Ascending aorta (tissue), 2 donors: ENCODE measurements at regions not wholly inside any gene's neighbourhood (a gene's known extent, or its start where the extent isn't known, plus 50 kb on each side); places are given as distances from the start of the nearest gene placed in this dataset.

Experiments
- DNase-seq, 2 donors: peaks; one replicate each; pipeline ENCODE4 v3.0.0-alpha.2; 2019; ENCODE audit warnings: low spot score in 2 of 2
- H3K27ac ChIP-seq, 2 donors: fragments of 200-600 bp; sonication (generic); one replicate each; pipeline ENCODE4 v1.5.1; 2016 to 2017; ENCODE audit warnings: mild to moderate bottlenecking in 1 of 2
- H3K27me3 ChIP-seq: fragments of 200-600 bp; sonication (generic); one replicate; pipeline ENCODE4 v1.5.1; 2017
- H3K36me3 ChIP-seq, 2 donors: fragments of 200-600 bp; sonication (generic); one replicate each; pipeline ENCODE4 v1.5.1; 2016
- H3K4me1 ChIP-seq, 2 donors: fragments of 200-600 bp; sonication (generic); one replicate each; pipeline ENCODE4 v1.5.1; 2016 to 2017; ENCODE audit warnings: mild to moderate bottlenecking in 1 of 2
- H3K4me3 ChIP-seq, 2 donors: fragments of 200-600 bp; sonication (generic); one replicate each; pipeline ENCODE4 v1.5.1; 2016 to 2017; ENCODE audit warnings: mild to moderate bottlenecking in 1 of 2
- H3K9me3 ChIP-seq, 2 donors: fragments of 200-600 bp; sonication (generic); one replicate each; pipeline ENCODE4 v1.5.1; 2016
- intact Hi-C: fragments of 100-400 bp; cut with DNase I; formaldehyde crosslinking; loops from one replicate; pipeline ENCODE4 v1.15.1; 2023
- TF ChIP-seq, protein P1 (sequence below), 3 experiments: fragments of 200-600 bp in 2 of 3; fragments of 450-650 bp in 1 of 3; sonication (generic) in 2 of 3; IDR thresholded peaks; one replicate each; pipeline ENCODE4 v1.5.1; 2016 to 2019; ENCODE audit warnings: antibody characterized with exemption in 3 of 3, mild to moderate bottlenecking in 1 of 3, moderate library complexity in 1 of 3

- Histone ChIP-seq H3K4me1 (peaks cover 0 to 16% of the 10 kb centered on the region in 2 donors), H3K4me3 (peak overlapping the region; percentile 41 to 66), H3K36me3 (no peaks in the 10 kb centered on the region), H3K27ac (peak overlapping the region; percentile 86 to 90), H3K27me3 (no peaks in the 10 kb centered on the region), H3K9me3 (no peaks in the 10 kb centered on the region)
- intact Hi-C loops, result loop anchor here (5.0 kb wide), 3 partner anchors 131 to 401 kb away; no protein-coding TSS in a partner anchor
- TF ChIP-seq, protein P1, sequence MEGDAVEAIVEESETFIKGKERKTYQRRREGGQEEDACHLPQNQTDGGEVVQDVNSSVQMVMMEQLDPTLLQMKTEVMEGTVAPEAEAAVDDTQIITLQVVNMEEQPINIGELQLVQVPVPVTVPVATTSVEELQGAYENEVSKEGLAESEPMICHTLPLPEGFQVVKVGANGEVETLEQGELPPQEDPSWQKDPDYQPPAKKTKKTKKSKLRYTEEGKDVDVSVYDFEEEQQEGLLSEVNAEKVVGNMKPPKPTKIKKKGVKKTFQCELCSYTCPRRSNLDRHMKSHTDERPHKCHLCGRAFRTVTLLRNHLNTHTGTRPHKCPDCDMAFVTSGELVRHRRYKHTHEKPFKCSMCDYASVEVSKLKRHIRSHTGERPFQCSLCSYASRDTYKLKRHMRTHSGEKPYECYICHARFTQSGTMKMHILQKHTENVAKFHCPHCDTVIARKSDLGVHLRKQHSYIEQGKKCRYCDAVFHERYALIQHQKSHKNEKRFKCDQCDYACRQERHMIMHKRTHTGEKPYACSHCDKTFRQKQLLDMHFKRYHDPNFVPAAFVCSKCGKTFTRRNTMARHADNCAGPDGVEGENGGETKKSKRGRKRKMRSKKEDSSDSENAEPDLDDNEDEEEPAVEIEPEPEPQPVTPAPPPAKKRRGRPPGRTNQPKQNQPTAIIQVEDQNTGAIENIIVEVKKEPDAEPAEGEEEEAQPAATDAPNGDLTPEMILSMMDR (IDR thresholded peaks at IDR 0.05), result no peak
- no peak for DNase-seq
These were observed 253.6 kb downstream of the C16orf95 start for GRCh38 chr16:87063543-87063942.

- no peak for DNase-seq
- Histone ChIP-seq H3K4me1 (peaks cover 0 to 16% of the 10 kb centered on the region in 2 donors), H3K27ac (peak overlapping the region; percentile 86 to 90), H3K36me3 (no peaks in the 10 kb centered on the region), H3K9me3 (no peaks in the 10 kb centered on the region), H3K4me3 (peak overlapping the region; percentile 41 to 66), H3K27me3 (no peaks in the 10 kb centered on the region)
- TF ChIP-seq, protein P1 (IDR thresholded peaks at IDR 0.05), result no peak
- intact Hi-C loops, result loop anchor here (1.0 to 5.0 kb wide), 7 partner anchors 62 to 500 kb away; partner anchors contain the start of gene FBXO31
These were observed 252.3 kb downstream of the C16orf95 start for GRCh38 chr16:87064731-87065445.

DNA sequence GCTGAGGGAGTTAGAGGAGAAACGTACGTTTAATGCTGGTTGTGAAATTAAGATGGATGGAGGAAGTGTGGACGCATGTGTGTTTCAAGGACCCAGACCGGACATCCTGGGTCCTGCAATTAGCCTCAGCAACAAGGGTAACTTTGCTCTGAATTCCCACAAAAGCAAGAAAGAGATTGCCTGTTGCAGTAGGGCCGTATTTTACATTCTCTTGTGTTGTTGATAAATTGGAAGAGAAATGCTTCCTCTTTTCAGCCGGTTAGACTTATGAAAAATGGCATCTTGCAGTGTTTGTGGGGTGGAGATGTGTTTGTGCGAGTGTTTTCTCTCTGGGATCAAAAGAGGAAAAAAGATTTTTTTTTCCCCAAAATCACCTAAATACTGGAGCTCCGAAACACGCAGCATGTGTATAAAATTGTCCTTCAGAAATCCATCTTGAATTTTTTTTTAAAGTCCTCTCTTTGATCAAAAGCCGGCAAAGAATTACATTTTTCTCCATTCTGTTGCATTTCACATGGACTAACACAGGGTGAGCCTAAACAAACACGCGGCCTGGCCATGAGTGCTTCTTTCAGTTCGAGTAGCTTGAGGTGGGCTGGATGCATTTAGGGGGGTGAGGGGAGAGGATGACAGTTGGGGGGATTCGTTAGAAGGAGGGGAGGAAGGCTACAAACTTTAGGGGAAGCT is 251.6 kb downstream of the C16orf95 start:
- no peak for DNase-seq
- peak overlapping the region; percentile 41 to 66 for H3K4me3 ChIP-seq
- intact Hi-C loops, result loop anchor here (5.0 kb wide), 3 partner anchors 62 to 317 kb away; partner anchors contain the start of gene FBXO31
- TF ChIP-seq, protein P1 (IDR thresholded peaks at IDR 0.05), result no peak
- no peaks in the 10 kb centered on the region for H3K9me3 ChIP-seq
- no peaks in the 10 kb centered on the region for H3K27me3 ChIP-seq
- H3K27ac ChIP-seq, result peak overlapping the region; percentile 86 to 90
- peaks cover 0 to 16% of the 10 kb centered on the region in 2 donors for H3K4me1 ChIP-seq
- H3K36me3 ChIP-seq, result no peaks in the 10 kb centered on the region

DNA sequence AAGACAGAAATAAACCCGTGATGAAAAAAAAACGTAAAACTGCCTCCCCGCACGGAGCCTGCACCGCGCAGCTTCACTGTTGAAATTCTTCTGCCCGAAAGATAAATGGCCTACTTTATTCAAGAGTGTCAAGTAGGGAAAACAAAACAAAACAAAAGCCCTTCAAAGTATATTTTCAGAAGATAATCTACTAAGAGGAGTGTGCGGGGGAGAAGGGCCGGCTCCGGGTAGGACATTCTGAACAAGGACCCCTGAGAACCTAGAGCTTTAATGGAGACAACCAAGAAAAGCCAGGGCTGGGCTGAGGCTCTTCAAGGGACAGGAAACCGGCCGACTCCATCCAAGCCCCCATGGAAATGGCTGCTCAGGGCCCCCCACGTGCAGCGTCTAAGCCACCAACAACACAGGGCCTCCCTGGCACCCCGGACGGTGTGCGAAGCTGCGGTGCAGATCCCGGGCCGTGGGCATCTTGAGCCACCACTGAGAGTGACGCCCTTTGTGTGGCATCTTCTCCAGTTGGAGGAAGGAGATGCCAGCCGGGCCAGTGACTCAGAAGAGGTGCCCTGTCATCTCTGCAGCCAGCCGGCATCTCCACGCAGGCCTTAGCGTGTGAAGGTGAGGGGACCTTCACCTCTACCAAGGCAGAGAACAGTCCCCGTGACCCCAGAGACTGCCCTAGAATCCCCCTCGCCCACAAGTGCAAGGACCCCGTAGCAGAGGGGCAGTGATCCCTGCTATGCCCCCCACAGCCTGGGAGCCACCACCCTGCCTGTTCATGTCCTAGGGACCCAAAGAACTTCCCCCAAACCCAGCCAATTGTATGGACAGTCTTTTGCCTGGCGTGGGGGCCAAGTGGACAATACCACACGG is 250.8 kb downstream of the C16orf95 start:
- Histone ChIP-seq H3K36me3 (no peaks in the 10 kb centered on the region), H3K27me3 (no peaks in the 10 kb centered on the region), H3K27ac (peak overlapping the region; percentile 86 to 90), H3K9me3 (no peaks in the 10 kb centered on the region), H3K4me3 (peak overlapping the region; percentile 41 to 66), H3K4me1 (peaks cover 0 to 15% of the 10 kb centered on the region in 2 donors)
- no peak for DNase-seq
- TF ChIP-seq, protein P1 (IDR thresholded peaks at IDR 0.05), result no peak
- intact Hi-C loops, result loop anchor here (5.0 kb wide), 3 partner anchors 61 to 316 kb away; partner anchors contain the start of gene FBXO31

DNA sequence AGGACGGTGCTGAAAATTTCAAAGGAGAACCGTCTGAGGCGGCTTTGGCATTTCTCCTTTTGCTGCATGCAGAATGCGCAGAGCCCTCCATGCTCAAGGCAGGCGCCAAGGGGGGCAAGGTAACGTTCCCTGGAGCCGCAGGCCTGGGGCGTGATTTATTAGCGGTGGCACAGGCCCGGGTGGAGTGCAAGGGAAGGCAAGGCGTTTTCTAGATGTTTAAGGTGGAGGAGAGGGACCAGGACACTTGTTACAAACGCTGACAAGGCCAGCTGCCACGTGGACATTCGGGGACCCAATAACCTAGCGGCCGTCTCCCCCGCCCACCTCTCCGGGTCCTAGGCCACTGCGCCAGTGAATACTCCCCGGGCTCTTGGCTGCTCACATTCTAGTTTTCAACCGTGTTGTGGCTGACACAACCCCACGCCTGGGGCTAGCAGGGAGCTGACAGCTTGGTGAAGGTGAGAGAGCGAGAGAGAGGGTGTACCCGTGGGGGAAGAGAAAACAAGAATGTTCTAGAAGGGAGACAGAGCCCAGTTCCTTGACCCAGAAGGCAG is 250.1 kb downstream of the C16orf95 start:
- Histone ChIP-seq H3K36me3 (no peaks in the 10 kb centered on the region), H3K4me3 (no peak overlapping the region), H3K27me3 (no peaks in the 10 kb centered on the region), H3K27ac (peak overlapping the region; percentile 86 to 90), H3K9me3 (no peaks in the 10 kb centered on the region), H3K4me1 (peaks cover 0 to 8% of the 10 kb centered on the region in 2 donors)
- no peak for DNase-seq
- TF ChIP-seq, protein P1 (IDR thresholded peaks at IDR 0.05), result no peak
- intact Hi-C loops, result loop anchor here (5.0 kb wide), 3 partner anchors 60 to 315 kb away; partner anchors contain the start of gene FBXO31
